ENCODE measurements at regions not wholly inside any gene's neighbourhood (a gene's known extent, or its start where the extent isn't known, plus 50 kb on each side); places are given as distances from the start of the nearest gene placed in this dataset.
"Not testable (repeated sequence)": the region's sequence is repeated elsewhere in the genome, so short reads cannot be mapped to it uniquely, and the experiment has no call there.

DNA sequence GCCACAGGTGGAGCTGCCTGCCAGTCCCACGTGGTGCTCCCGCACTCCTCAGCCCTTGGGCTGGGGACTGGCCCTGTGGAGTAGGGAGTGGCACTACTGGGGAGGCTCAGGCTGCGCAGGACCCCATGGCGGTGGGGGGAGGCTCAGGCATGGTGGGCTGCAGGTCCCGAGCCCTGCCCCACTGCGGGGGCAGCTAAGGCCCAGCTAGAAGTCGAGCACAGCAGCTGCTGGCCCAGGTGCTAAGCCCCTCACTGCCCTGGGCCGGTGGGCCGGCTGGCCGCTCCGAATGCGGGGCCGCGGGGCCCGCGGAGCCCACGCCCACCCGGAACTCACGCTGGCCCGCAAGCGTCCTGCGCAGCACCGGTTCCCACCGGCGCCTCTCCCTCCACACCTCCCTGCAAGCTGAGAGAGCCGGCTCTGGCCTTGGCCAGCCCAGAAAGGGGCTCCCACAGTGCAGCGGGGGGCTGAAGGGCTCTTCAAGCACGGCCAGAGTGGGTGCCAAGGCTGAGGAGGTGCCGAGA lies 76.5 kb upstream of the RGS1 start:
- H4K20me1 ChIP-seq (replicated peaks; ENCODE audit: control insufficient read depth, insufficient read depth, low read length); intact Hi-C loops (cut with micrococcal nuclease); H3K9me1 ChIP-seq (ENCODE audit: control insufficient read depth, insufficient read depth, low read length); H3K27ac ChIP-seq (ENCODE audit: extremely low read depth, low read depth, low read length); H3K27me3 ChIP-seq (ENCODE audit: control insufficient read depth in 2 of 2, insufficient read depth in 2 of 2, low read length in 2 of 2); H3K9ac ChIP-seq (ENCODE audit: insufficient read depth in 1 of 2, low read depth in 2 of 2, low read length in 2 of 2); H3K4me3 ChIP-seq; H2AFZ ChIP-seq (ENCODE audit: low read depth, low read length); CTCF ChIA-PET (ENCODE audit: low intra/inter-chr PET ratio); H3K79me2 ChIP-seq (ENCODE audit: control insufficient read depth, insufficient read depth, low read length); H3K36me3 ChIP-seq (ENCODE audit: control insufficient read depth, insufficient read depth, low read length); H3K9me3 ChIP-seq (replicated peaks; ENCODE audit: control insufficient read depth, insufficient read depth, low read depth, low read length); DNase-seq (ENCODE audit: extremely low read depth in 1 of 4, low spot score in 3 of 4); FAIRE-seq; ATAC-seq; in situ Hi-C loops (cut with MboI); H3K4me1 ChIP-seq (replicated peaks in 1 of 2; ENCODE audit: control insufficient read depth in 2 of 2, insufficient read depth in 2 of 2, low read length in 2 of 2); H3K4me2 ChIP-seq (ENCODE audit: insufficient read depth, low read length); BruUV-seq (replicated peaks): not testable (repeated sequence)
- 10% methylated on average over 29 of the region's 29 CpGs for WGBS (ENCODE audit: insufficient coverage, low coverage, missing lambda C conversion rate)
- POLR2A ChIA-PET, result interaction anchor here (0.6 to 0.7 kb wide), 2 partner anchors 16 to 63 kb away, joined by 3 read pairs; no protein-coding TSS in a partner anchor

GRCh38 chr1:192500541-192500940 lies 75.0 kb upstream of the RGS1 start:
- CTCF ChIA-PET (ENCODE audit: low intra/inter-chr PET ratio); BruUV-seq (replicated peaks); H3K9me1 ChIP-seq (ENCODE audit: control insufficient read depth, insufficient read depth, low read length): not testable (repeated sequence)

More at GRCh38 chr1:192500541-192500940, 75.0 kb upstream of the RGS1 start:
- H3K4me1 ChIP-seq (replicated peaks in 1 of 2; ENCODE audit: control insufficient read depth in 2 of 2, insufficient read depth in 2 of 2, low read length in 2 of 2); H4K20me1 ChIP-seq (replicated peaks; ENCODE audit: control insufficient read depth, insufficient read depth, low read length); H3K9ac ChIP-seq (ENCODE audit: insufficient read depth in 1 of 2, low read depth in 2 of 2, low read length in 2 of 2); H3K4me2 ChIP-seq (ENCODE audit: insufficient read depth, low read length); H3K4me3 ChIP-seq; in situ Hi-C loops (cut with MboI); H3K27ac ChIP-seq (ENCODE audit: extremely low read depth, low read depth, low read length); DNase-seq (ENCODE audit: extremely low read depth in 1 of 4, low spot score in 3 of 4); H3K36me3 ChIP-seq (ENCODE audit: control insufficient read depth, insufficient read depth, low read length); H3K79me2 ChIP-seq (ENCODE audit: control insufficient read depth, insufficient read depth, low read length); POLR2A ChIA-PET; ATAC-seq; H3K9me3 ChIP-seq (replicated peaks; ENCODE audit: control insufficient read depth, insufficient read depth, low read depth, low read length); intact Hi-C loops (cut with micrococcal nuclease); H3K27me3 ChIP-seq (ENCODE audit: control insufficient read depth in 2 of 2, insufficient read depth in 2 of 2, low read length in 2 of 2); FAIRE-seq: not testable (repeated sequence)
- peak overlapping the region; percentile 25; the same call in 1 of the 2 replicates for H2AFZ ChIP-seq (ENCODE audit: low read depth, low read length)
- 10% methylated on average over 6 of the region's 23 CpGs for WGBS (ENCODE audit: insufficient coverage, low coverage, missing lambda C conversion rate)

Data from K562 (cell line).